Endometrium (tissue), 2 donors: ENCODE measurements at regions not wholly inside any gene's neighbourhood (a gene's known extent, or its start where the extent isn't known, plus 50 kb on each side); places are given as distances from the start of the nearest gene placed in this dataset.
A peak's percentile ranks its signal among the peaks of the same experiment; 100 is the strongest.

Experiments
- FAIRE-seq: peaks from 2 replicates; lab custom pipeline; 2012; peaks lifted over from hg19 to GRCh38; lab: Jason Lieb, UNC
- donor health status: control.
- donor health status: control.

DNA sequence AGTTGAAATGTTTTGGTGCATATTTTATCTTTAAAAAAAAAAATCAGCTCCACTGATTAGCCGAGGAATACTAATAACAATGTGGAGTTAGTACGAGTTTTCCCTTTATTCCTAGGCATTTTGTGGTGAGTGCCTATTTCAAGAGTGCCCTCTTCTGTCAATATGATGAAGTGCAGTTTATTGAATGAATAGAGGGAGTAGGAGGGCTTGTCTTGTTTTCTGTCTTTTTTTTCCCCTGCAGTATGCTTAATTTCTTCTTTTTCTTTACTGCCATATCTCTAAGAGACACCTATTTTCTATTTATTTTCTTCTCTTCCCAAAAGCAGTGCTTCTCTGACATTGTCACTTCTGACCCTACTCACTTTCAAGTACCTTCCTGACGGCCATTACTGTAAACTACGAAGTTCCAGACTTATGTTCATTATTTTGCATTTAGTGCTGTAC lies 169.6 kb upstream of the PITX1 start:
- FAIRE-seq: no peak

DNA sequence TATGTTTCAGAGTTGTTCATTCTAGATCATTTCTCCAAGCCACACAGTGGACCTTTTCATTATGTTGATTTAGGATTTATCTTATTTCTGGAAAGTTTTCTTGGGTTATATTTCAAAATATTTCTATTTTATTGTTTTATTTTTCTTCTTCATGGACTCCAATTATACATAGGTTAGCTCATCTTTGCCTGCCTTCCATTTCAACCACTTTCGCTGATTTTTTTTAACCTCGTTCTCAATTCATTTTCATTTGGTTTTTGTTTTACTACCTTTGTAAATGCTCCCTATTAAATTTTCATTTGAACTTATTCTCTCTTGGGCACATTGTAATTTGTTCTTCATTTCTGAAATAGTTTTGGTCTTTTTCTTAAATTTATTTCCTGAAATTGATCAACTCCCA lies 169.0 kb upstream of the PITX1 start:
- FAIRE-seq: peak; percentile 37

DNA sequence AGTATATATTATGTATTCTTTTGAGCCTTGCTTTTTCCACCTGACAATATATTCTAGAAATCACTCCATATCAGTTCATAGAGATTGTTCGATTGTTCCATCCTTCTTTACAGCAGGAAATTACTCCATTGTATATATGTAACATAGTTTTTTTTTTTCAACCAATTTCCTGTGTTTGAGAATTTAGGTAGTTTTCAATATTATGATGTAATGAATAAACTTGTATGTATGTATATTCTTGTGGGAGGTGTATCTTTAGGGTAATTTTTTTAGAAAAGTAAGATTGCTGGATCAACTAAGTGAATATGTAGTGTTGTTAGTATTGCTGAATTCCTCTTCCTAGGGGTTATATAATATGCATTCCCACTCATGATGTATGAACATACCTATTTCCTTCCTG lies 165.9 kb upstream of the PITX1 start:
- FAIRE-seq: peak; percentile 8

DNA sequence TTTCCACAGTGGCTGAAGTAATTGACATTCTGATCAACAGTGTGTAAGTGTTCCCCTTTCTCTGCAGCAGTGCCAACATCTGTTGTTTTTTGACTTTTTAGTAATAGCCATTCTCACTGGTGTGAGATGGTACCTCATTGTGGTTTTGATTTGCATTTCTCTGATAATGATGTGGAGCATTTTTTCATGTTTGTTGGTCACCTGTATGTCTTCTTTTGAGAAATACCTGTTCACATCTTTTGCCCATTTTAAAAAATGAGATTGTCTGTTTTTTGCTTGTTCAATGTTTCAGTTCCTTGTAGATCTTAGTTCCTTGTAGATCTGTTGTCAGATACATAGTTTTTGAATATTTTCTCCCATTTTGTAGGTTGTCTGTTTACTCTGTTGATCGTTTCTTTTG lies 162.5 kb upstream of the PITX1 start:
- FAIRE-seq: no peak

DNA sequence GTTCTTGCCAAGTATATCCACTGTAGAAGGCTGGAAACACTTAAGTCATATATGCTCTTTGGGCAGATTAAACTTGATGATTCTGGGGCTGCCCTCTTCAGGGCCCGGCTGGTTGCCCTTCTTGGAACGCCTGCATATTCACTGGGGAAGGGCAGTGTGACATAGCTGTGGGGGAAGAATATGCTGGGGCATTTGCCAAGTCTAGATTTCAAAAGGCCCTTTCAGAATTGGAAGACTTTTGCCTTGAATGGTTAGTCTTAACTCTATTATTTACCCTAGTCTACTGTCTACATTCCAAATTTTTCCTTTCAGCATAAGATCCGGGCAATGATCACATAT lies 161.2 kb upstream of the PITX1 start:
- FAIRE-seq: no peak

DNA sequence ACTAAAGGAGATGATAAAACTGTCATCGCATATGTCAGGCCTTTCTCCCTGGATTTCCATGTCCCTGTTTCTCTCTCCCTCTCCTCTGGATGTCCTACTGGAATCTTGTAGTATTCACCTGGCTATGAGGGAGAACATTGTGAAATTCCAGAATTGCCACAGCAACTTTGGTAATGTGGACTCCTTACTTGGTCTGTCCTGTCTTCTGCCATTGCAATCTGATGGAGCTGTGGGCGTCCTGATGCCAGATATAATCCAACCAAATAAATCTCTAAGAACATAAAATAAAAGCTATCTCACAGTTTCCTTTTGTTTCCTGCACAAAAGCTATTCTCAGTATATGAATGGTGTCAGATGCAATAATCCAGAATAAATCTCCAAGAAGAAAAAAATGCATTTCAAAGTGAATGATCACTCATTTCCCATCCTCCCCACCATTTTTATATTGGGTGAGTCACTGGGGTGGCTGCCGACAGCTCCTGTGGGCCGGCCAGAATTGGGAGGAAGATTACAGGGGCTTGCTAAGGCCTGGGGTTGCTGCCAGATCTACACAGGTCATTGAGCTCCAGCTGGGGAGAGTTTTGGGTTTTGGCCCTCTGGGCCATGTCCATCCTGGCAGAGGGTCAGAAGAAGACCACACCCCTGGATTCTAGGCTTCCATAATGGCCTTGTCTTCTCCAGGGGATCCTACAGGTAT lies 160.7 kb upstream of the PITX1 start:
- FAIRE-seq: no peak

DNA sequence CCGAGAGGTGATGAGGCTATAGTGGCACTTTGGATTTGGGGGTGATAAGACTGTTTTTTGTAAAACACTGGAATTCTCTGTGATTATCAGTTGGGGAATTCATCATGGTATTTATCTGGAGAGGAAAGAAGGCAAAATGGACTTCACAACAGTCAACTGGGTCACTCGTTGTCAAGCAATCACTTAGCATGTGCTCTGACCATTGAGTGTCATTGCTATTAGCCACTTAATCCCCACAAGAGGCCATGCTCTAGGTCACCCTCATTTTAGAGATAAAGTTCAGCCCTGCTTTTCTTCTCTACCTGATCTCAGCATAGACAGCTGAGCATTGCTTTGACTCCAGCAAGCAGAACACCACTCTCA lies 160.1 kb upstream of the PITX1 start:
- no peak for FAIRE-seq

DNA sequence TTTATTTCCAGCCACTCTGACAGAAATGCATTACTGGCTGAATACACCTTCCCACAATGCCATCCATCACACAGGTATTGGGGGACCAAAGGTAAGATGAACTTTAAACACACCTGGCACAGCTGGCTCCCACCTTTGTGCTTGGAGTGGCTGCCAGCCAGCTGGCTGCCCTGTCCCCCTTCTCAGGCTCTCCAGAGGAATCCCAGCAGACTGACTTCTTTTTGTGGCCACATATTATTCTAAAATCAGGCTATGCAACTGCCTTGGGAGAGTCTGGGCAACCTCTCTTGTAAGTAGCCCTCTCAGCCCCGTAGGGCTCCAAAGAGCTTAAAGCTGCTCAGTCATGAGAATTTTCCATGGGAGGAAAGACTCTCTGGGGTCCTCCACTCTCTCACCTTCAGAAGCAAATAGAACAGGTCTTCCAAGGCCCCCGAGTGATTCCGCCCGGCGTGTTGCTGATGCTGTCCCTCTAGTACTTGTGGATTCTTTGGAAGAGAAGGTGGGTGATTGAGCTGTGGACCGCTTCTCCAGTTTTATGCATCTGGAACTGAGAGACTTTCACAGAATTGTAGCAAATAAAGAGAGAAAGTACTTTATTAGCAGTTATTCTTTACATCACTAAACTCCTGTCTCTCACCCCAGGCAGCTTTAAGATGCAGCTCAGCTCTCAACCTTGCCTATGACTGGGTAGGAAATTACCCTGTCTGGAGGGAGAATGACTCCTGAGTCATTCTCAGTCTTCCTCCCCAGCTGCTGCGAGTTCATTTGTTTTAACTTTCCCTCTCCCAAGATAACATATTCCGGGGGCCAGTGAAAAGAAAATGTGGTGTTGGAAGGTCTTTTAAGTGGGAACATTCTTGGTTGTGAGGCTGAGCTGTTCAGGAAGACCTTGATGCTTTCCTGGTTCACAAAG lies 159.4 kb upstream of the PITX1 start:
- no peak for FAIRE-seq

DNA sequence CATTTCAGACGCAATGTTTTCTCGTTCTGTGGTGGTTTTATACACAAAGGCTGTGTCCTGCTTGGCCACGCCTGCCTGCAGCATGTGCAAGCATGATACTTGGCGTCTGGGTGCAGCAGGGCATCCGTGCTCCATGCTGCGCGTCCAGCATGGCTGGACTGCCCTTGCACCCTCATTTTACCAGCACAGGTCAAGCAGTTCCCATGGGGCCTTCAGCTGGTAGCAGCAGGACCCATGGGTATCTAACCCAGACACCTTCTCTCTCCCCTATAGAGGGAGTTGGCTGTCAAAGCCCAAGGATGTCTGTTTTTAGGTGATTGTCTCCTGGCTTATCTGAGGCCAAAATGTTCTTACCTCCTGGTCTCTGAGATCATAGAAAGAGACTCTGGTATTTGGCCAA lies 158.3 kb upstream of the PITX1 start:
- no peak for FAIRE-seq

DNA sequence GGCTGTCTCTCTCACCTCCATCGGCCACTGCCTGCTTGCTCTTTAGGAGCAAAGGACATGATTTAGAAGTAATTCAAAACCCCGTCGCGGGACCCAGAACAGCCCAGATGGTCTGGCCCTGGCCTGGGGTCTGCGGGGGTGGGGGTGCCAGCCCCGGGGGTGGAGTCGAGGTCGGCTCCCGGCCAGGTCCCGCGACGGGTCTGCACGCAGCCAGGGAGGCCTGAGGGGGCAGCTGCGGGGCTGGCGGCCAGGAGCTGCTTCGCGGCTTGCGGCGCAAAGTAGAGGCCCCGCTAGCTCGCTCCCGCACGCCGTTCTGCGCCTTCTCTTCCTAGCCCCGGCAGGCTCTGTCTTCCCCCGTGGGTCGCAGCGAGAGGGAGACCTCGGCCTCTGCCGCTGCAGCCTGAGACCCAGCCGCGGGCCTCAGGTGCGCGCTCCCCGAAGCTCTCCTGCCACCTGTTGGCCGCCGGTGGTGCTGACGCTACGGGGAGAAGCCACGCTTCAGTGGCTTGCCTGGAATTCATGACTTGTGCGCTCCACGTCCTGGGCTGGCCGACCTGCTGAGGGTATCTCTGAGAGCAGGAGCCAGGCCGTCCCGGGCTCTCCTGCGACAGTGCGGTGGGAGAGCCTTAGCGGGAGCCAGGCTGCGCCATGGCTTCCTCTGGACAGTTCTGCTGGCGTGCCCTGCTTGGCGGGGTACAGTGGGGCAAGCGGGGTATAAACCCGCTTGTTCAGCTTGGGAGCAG lies 157.2 kb upstream of the PITX1 start:
- FAIRE-seq: no peak

DNA sequence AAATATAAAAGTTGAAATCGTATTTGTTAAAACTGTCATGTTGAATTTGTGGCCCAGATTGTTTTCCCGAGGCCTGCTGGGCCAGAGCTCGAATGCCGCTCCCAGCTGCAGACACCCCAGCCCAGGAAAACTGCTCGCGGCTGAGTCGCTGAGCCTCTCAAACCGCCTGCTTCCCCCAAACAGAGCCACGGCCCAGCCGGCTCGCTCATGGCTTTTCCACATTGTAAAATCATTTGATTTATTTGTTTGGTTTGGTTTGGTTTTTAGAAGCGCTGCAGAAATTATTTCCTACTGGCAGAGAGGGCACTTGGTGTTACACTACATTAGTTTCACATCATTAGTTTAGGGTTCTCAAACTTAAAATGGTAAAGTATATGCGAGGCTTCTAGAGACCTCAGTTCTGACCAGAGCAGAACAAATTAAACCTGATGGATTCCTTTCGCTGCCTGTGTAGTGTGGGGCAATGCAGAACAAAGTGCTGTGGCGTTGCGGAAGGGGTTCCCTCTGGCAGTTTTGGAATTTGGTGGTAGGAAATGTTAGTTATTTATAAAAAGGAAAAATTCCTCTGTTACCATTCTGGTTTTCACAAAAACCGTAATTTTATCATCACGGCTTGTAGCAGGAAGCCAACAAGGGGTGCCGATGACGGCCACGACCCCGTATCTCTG lies 156.5 kb upstream of the PITX1 start:
- FAIRE-seq: no peak

DNA sequence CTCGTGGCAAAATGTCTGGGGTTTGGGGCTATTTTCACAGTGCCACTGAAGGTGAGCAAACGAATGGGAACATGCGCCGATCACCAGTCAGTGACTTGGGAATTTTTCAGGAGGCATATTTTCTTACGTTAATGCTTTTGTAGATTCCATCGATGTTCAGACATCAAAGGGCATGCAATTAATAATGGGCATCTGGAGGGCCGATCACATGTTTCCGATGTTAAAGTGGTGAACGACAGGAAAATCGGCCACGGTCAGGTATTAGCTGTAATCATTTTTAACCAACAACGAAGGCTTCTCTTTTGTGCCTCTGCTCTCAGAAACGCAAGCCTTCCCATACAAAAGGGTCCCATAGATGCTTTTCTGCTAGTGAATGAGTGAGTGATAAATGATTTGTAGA lies 155.0 kb upstream of the PITX1 start:
- no peak for FAIRE-seq

DNA sequence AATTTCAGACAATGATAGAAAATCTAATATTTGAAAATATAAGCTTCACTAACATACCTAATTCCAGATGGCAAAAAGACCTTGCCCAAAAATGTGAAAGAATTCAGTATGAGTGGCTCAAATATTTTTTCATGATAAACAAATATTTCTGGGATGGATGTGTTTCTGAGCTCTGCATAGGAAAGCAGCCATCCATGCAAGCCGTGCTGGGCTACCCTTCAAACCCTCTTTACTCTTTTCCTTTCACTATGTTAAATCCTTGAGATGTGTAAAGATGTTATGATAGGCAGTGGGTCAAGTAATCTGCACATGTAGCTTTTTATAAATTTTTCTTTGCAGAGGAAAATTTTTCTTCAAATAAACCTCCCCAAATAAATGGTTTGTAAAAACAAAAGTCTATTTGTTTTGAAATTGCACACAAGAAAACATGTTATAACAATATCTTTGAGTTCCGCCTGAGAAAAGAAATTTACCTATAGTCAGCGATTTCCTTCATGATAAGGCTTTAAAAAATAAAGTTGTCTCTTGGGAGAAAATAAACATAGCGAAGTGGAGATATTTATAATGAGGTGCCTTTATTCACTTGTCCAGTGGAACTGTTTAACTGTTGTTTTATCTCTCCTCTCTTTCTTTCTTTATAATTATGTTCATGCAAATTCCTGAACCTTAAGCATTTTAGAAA lies 154.3 kb upstream of the PITX1 start:
- peak; percentile 21 for FAIRE-seq

DNA sequence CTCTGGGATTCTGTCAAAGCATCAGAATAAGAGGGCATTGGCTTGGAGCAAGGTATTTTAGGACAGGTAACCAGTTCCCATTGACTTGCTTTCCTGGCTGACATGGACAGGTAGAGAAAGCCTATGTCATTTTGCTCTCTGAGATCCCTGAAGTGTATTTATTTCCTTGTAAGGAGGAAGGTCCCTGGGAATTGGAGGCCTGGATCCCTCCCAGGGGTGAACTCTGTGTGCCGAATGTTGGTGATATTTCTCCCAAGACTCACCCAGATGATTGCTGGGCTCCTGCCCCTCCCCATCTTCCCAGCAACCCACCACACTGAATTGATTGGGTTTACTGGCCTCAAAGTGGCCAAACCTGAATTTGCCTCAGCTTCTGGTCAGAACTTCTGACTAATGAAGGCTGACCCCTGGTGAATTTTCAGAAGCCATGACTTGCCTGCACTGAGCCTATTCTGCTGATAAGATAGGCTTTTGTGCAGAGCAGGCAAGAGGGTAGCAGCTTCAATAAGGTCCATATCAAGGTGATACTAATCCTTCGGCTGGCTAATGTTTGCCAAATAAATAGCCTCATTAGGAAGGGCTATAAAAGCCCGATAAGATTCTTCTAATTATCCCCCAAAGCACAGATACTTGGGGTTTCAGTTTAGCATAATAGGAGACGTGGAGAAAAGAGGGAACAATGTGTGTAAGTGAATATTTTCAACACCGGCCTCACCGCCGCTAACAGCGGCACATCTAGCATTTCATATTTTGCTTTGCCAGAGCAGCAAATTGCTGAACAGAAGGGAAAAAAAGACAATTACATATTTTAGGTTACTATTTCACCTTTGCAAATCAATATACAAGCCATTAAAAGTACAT lies 152.9 kb upstream of the PITX1 start:
- no peak for FAIRE-seq

DNA sequence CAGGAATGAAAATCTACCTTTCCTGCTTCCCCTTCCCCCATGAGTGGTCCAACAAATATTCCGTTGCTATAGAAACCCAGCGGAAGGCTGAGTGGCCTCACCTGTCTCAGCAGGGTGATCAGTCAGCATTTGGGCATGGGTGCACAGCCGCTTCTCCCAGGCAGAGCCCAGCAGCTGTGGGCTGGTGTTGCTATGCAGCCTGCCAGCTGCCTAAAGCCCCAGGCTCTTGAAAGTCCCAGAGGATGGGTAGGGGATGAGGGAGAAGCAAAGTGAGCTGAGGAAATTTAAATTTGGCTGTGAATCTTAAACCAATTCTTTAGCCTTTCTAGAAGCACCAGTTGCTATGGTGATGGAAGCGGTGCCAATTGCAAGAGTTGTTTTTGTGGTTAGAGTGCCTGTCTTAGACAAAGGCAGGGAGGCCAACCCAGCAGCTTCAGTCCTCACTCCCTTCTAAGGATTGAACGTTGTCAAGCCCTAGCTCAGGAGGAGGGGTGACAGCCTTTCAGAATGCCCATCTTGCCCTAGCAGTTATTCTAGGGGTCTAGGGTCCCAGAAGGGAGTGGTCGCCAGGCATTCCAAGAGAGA lies 151.5 kb upstream of the PITX1 start:
- FAIRE-seq: no peak

DNA sequence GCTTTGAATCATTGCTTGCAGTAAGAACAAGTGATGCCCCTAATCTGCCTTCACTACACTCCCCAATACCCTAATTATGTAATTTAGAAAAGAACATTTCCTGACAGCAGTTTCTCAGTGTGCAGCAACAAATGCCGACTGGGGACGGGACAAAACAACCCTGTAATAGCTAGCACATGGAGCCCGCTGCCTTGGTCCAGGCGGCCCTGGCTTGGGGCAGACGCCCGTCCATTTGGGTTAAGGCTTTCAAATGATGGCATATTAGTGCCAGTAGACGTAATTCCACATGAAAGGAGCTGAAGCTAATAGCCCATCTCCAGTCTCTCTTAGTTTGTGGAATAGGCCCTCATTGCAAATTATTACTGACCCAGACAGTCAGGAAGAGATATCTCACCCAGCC lies 150.6 kb upstream of the PITX1 start:
- FAIRE-seq: no peak

DNA sequence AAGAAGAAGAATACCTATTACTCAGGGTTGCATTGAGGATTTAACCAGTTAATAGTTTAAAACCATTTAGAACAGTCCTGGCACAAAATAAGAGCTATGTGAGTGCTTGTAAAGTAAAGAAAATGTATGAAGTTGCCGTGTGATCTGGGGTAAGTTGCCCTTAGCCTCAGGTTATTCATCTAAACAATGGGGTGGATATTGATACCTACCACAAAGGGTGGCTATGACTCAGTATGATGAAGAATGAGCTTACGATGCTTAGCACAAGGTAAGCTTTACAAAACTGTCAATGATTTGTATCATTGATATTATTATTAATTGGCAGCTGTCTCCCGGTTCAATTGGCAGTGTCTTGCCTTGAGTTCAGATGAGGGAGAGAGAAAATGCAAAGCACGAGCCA lies 149.4 kb upstream of the PITX1 start:
- no peak for FAIRE-seq

DNA sequence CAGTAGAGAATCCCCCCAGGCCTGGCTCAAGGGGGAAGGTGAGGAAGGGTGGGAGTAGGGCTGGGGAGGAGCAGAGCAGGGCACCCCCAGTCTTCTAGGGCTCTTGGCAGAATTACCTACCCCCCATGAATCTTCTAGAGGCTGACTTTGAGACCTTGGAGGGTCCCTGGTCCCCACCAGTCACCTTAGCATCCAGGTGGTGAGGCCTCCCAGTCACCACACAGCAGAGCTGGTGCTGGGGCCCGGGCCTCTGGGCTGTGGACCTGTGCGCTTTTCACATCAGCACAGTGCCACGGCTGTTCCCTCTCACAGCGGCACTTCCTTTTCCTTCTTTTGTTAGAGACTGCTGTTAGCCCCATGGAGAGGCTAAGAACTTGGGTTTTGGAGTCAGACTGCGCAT lies 148.6 kb upstream of the PITX1 start:
- no peak for FAIRE-seq

DNA sequence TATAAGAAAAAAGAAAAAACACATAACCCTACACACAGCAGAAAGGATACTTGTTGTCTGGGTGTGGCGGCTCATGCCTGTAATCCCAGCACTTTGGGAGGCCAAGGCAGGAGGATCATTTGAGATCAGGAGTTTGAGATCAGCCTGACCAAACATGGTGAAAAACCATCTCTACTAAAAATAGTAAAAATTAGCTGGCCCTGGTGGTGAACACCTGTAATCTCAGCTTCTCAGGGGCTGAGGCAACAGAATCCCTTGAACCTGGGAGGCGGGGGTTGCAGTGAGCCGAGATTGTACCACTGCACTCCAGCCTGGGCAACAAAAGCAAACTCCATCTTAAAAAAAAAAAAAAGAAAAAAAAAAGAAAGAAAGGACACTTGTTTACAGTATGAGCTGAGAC lies 147.6 kb upstream of the PITX1 start:
- no peak for FAIRE-seq

DNA sequence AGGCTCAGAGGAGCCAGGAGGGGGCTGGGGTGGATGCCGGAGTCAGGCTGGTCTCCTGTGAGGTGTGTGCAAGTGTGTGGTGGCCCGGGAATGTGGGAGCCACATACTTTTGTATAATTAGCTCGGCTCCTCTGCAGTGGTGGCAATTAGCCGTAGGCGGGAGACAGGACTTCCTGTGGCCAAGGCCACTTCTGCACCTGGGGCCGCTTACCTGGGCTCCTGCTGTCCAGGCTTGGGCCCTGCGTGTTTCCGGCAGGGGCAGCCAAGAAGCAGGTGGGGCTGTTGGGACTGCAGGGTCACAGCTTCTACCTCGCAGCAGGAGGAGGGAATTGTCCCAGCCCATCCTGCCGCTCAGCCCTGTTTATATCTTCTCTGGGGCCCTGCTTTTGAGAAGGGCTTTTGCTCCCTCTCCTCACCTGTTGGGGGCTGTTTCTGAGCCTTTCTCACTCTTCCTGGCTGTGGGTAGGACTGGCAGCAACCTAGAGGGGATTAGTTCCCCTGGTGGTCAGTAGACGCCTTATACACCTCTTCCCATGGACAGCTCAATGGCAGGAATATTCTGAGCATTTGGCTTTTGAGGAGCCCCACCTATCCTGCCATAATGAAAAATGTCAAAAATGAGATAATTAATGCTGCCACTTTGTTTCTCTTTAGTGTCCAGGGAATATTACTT lies 145.4 kb upstream of the PITX1 start:
- FAIRE-seq: no peak
